GM19240 (cell line): ENCODE measurements at regions not wholly inside any gene's neighbourhood (a gene's known extent, or its start where the extent isn't known, plus 50 kb on each side); places are given as distances from the start of the nearest gene placed in this dataset.

Experiments
- DNase-seq: peaks from one replicate; pipeline ENCODE4 v3.0.0; 2011; ENCODE audit warnings: low spot score; ENCODE audit not compliant: insufficient read length

DNA sequence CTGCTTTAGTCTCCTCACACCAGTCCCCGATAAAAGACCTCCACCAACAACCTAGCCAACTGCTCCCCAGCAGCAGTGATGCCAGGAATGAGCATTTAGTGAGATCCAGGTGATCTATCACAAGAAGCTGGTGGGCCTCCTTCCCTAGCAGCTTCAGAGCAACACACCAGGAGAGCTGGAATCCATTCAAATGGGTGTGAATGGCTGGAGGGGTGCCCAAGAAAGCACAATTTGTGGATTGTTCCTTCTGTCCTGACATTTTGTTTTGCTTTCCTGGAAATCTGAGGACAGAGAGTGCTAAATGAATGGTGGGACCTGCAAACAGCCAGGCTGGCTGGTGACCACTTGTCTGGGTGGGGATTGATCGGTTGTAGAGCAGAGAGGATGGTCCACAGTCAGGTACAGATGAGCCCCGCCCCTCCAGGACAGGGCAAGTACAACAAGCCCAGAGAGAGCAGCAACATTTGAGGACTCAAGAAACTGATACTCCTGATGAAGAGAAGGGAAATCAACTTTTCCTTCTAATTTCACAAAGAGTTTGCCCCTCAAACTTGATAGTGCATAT is 316.8 kb downstream of the VPS13C start:
- DNase-seq: no peak

DNA sequence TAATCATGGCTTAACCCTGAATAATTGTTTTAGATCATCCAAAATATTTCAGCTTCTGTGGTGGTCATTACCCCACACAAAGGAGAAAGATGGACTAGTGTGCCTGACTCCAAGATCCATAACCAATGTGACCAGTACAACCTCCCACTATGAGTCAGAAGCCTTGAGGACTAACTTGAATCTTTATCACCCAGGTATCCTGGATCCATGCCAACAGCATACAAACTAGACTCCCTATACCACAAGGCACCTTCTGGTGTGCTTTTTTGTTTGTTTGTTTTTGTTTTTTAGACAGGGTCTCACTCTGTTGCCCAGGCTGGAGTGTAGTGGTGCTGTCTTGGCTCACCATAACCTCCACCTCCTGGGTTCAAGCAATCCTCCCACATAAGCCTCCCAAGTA is 317.7 kb downstream of the VPS13C start:
- no peak for DNase-seq

DNA sequence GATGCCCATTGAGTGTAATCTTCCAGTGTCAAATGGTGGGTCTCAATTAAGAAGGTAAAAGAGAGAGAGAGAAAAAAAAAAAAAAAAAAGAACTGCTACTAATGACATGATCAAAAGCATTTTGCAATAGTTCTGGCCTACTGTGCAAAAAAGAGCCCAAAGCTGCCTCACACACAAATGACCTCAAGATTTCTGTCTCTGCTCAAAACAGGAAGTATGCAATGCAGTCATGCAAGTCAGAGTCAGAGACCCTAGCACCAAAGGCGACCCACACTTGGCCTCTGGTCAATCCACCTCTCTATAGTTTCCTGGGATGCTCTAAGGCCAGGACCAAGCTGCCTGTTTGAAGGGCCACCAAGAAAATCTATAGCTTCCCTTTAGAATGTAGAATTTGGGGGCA is 323.5 kb downstream of the VPS13C start:
- no peak for DNase-seq

DNA sequence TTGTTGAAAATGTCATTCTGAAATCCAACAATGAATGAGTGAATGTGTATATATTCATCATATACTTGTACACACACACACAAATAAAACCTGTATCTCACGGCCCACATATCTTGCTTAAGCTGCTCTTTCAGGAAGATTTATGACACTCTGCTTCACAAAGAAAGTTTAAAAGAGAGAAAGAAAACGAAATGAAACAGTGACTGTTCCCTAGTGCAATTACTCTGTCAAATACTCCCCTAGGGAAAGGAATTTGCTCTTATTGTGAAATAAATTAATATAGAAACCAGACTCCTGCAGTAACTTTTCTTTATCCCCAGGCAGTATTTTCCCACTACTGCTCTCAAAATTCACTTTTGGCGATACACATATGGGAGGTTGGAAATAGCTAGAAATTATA is 329.1 kb downstream of the VPS13C start:
- DNase-seq: no peak

DNA sequence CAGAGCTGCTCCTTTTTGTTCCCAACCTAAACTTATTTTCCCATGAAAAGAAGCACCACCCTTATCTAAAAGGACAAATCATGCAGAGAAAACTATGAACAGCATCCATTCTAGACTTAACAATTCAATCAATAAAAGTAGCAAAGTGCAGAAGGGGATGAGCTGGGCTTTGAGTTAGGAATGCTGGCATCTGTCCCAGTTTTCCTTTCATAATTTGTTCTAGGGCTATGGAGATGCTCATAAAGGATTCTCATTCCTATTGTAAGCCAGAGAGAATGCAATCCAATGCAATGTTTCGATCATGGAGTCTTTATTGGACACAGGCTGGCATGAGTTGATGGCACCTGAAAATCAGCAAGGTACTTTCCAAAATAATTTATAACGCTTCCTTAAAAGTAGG is 330.6 kb downstream of the VPS13C start:
- no peak for DNase-seq

DNA sequence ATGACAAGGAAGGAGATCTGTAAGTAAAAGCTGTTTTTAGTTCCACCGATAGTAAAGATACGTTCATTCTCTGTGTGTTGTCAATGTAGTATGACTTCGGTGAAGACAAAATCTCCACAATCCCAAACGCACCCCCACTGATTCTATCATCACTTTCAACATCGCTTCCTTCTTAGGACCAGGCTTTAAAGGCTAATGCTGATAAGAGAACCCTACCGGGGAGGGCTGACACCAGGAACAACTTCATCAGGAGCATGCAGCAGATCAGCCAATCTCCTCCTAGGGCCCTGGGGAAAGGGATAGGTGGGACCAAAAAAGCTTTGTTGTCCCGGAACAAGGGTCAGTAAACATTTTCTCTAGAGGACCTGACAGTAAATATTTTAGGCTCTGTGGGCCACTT is 334.1 kb downstream of the VPS13C start:
- DNase-seq: no peak

DNA sequence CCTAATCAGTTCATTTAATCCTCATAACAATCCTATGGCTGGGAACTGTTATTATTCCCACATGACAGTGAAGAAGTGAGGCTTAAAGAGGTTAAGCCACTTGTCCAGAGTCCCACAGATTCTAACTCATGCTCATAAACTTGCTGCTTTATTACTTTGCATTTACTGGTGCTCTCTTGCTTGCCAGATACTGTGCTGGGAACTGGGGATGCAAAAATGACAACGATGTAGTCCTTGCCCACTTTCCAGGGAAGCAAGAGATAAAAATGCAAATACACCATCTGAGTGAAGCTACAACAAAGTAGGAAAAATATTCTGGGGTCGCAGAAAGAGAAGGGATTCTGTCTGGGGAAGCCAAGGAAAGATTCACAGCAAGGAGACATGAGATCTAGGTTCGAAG is 335.0 kb downstream of the VPS13C start:
- DNase-seq: no peak

DNA sequence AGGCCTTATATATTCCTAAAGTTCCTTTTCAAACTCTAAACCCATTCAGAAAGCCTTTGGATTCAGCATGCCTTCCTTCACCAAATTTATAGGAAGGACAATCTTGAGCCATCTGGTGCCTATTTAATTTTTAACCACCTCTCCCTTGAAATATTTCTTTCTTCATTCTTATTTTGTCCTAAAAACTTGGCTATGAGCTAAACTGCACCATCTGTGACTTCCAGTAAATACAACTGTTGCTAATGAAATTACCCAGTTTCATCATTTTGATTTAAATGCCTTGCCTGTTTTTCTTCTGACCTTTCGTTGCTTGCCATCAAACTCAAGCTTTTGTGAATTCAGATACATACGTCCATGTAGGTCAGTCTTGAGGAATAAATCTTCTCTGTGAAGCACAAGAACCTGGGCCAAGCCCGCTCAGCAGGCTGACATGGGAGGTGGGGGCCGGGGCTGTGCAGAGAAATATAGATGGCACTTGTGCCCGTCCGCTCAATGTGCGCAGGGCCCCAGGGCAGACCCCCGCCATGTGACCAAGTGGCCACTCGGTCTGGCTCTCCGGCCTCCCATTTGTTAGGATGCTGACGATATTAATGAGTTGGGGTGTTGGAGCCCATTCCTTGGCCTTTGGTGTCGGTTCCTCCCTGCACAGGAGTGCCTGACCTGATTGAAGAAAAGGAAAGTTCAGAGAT is 335.9 kb downstream of the VPS13C start:
- DNase-seq: no peak

DNA sequence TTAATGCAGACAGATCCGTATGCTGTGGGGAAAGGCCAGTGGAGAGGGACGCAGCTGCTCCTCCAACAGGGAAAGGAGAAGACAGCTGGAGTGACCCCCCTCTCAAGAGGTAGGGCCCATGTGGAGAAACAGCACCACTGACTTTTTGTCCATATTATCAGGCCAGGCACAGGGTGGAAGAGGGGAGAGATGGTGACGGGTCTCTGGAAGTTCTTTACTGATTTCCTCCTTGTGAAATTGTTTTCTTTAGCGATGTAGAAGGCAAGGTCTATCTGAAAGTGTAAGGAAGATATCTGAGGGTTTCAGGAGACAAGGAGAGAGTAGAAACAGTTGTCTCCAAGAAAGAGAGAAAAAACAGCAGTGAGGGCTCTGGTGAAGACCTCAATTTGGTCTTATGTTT is 338.8 kb downstream of the VPS13C start:
- DNase-seq: no peak

DNA sequence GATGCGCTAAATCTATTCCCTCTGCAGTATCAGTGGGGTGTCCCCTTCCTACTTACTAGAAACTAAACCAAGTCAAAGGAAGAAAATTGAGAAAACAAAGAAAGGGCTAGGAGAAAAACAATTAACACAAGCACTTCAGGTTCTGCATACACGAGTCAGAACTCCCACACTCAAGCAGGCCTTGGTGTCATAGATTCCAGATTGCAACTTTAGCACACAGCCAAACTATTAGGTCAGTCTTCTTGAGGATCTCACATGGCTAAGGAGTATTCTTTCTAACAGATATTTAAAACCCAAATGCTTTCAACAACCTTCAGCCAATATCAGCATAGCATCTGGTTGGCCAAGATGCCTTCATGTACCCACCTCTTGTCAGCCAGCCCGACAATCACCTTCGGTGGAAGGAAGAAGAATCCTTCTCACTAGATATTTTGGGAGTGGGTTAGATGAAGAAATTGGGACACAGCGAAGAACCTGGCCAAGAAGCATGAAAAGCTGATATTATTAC is 340.0 kb downstream of the VPS13C start:
- no peak for DNase-seq

DNA sequence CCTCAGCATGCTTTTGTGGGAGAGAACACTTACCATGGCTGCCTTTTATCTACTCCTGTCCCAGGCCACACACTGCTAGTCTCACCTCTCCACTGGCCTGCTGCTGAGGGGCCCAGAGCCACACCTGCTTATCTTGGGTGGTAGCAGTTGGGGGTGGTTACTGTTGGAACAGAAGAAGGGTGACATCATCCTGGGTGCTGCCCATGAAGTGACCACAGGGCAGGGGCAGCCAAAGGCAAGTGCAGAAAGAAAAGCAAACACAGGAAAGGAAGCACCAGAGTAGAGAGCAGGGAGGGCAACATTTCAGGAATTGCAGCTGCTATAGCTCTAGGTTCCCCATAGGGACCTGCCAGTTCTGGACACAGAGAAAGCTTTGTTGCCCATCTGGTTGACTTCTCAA is 345.2 kb downstream of the VPS13C start:
- DNase-seq: no peak

DNA sequence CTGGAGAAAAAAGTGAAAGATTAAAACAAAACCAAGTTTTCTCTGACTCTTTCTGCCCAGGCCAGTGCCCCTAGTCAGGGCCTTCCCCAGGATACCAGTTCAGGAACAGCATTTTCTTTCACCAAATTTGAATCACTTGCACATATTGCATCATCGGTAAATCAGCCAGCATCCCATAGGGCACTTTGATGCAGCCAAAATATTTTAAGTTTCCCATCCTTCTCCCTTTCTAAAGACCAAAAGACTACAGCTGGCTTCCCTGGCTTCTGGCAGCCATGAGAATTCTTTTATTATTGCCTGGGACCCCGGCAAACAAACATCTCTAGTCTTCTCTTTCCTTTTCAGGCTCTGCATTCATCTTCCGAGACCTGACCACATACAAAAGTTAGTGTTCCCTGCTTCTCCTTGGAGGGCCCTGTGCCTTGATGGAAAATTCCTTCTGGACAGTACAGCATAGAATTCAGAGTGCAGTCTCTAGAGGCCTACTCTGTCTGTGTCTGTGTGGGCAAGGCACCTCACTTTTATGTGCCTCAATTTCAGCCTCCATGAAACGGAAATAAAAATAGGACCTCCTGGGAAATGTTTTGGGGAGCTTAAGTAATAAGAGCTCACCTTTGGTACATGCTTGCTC is 348.0 kb downstream of the VPS13C start:
- DNase-seq: no peak

DNA sequence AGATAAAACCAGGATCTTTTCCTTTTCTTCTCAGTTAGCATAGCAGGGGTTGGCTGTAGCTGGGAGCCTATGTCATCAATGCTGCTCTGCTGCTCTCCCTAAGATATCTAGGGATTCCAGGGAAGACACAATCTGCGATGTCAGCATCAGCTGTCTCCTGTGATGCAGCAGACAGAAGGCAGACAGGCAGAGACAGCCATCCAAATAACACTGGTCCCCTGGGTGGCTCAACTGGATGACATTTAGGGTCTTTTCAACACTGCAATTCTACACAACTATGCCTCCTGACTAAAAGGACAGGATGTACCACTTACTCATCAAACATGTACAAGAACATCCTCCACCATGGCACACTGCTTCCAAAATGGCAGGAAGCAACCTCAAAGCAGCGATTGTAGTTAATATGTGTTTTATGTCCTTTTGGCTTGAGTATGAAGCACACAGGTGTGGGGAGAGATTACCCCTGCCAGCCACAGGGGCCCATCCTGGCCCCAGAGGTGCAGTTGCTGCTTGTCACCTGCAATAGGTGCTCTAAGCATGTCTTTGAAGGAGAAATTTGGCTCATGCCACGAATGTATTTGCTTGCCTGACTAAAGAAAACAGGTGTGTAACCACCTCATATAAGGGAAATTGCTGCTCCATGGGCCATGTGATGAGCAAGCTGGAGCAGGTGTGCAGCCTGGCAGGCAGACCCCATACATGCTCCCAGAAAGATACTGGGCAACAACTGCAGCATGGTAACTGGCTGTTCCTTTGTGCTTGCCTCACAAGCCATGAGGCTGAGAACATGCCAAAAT is 357.8 kb downstream of the VPS13C start:
- no peak for DNase-seq

DNA sequence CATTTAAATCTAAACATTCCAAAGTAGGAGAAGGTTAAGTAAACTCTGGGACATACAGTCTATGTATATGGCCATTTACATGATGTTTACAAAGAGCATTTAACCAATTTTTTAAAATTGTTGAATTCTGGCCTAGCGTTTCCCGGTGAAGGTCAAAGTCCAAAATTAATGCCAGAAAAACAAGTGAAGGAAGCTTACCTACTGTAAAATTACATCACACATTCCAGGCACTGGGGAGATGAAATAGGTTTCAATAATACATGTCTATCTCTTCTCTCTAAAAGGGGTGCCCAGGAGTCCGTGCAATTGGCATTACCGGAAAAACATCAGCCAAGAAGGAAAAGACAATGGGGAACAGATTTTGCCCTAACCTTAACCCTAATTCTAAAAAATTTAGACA is 358.8 kb downstream of the VPS13C start:
- DNase-seq: no peak

DNA sequence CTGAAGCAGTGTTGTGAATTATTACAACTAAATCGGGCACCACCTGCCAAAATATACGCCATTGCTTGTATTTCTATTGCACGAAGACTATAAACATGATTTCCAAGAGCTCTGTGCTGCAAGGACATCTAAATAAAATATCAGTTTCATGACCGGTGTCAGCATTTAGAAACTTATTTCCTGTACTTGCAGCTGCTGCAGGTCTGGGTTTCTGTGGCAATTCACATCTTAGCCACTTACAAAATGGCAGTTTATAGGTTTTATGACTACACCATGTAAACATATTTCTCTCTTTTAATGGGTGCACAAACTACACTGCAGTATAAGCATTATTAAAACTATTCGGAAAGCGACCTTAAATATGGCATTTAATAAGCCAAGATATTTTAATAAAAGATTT is 359.4 kb downstream of the VPS13C start:
- no peak for DNase-seq

DNA sequence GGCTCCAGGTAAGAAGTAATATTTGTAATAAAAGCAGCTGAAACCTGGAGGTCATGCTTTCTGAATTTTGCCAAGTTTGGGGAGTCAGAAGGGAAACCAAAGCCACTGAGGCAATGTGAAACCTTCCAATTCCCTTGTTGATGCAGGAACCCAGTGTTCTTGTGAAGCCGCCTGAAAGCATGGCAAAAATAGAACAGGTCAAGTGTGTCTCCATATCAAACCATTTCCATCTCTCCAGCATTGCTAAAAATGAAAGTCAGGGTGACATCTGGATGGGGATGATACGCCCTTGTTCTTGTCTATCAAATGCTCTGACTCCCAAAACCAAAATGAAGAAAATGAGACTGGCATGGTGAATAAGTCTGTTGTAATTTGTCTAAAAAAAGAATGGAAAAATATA is 362.5 kb downstream of the VPS13C start:
- no peak for DNase-seq

DNA sequence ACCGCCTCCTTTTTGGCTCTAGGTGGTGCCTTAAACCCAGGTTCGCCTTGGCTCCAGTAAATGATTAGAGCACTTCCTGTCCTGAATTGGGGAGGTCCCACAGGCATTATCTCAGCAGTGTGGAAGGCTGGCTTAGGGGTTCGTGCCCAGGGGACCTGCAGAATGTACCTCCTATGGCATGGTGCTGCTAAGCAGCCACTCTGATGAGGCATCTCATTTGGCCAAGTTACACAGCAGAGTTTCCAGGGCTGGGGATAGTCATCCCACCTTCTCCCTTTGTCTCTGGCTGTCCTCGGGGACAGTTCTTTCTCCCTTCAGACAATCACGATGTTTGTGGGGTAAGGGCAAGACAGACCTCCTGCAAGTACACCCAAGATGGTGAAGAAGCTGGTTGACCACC is 371.2 kb downstream of the VPS13C start:
- DNase-seq: no peak

DNA sequence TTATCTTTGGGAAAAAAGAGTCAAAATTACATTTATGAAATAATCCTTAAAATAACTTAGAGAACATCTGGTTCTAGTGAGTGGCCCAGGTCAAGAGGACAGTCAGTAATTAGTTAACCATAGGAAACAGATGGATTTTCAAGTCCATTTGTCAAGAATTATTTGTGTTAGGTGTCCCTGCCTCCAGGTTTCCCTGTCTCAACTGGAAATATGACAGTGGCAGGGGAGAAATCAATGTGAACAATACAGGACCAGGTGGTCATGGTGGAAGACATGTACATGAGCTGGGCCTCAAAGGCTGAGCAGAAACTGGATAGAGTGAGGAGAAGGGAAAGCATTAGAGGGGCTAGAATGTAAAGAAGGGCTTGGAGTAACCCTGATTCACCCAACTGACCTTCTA is 372.6 kb downstream of the VPS13C start:
- DNase-seq: no peak

DNA sequence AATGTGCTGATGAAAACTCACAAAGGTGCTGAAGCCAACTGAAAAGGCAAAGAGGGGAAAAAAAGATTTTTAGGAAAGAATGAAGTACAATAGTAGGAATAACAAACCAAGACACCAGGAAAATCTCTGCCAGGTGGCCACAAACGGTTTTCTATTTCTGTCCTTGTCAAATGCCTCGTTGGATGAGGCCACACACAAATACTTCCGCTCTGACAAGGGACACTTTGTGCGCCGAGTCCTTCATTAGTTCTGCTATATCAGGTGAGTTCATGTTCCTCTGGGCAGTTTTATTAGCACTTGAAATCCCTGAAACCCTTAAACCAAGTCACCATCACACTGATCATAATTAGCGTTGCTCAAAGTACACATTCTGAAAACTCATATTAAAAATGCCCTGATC is 373.1 kb downstream of the VPS13C start:
- no peak for DNase-seq

DNA sequence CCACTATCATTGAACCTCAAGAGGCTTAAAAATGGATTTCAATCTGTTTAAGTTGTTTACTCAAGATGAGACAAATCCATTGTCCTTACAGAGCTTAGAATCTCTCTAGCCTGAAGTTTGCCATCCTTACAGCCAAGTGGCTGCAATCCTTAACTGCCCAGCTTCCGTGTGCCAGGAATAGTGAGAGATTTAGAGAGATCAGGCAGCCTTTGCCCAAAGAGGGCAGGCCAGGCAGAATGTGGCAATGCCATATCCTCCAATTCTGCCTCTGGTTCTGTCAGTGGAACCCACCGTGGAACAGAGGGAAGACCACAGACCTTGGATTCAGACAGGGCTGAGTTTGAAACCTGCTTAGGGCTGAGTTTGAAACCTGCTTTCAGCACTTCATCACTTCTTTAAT is 374.3 kb downstream of the VPS13C start:
- DNase-seq: no peak

DNA sequence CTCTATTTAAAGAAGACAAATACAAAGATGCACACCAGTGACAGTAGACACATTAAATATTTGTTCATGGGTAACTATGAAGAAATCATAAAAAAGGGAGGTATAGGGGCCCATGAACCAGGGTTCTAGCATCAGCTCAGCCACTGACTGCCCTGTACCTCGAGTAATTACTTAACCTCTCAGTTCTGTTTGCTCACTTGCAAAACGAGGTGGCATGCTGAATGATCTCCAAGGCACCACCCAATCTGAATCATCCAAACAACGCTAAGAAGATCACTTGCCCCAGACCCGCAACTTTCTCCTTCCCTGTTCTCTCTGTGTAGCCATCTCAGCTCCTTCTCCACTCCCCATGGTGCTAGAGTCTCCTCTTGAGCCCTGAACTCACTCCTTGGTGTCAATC is 374.7 kb downstream of the VPS13C start:
- no peak for DNase-seq

DNA sequence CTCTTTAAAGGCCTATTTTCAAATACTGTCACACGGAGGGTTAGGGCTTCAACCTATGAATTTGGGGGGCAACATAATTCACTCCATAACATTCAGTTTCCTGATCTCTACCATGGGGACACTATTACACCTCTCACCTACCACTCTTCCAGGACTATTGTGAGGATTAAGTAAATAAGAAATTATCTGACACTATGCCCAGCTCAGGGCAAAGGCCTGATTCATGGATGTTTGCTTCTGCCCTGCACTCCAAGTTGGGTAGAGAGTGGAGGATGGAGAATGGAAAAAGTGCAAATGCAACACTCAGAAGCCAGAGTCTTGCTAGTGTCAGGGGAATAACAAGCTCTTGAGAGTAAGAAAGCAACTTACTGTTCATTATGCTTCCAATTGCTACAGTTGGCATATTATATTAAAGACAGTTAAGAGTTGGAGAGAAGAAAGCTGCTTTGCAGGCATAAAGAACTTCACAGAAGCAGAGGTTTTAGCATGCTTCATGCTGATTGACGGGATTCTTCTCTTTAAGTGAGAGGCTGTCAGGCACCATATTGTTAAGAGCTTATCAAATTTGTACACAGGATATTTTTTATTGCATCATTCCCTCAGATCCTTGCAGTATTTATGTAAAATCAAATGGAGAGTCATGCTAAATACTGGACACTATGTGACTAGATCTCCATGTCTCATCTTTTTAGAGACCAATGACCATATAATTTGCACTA is 375.3 kb downstream of the VPS13C start:
- no peak for DNase-seq
